Heart right ventricle (tissue), 16 donors: ENCODE measurements at regions not wholly inside any gene's neighbourhood (a gene's known extent, or its start where the extent isn't known, plus 50 kb on each side); places are given as distances from the start of the nearest gene placed in this dataset.
A peak's percentile ranks its signal among the peaks of the same experiment; 100 is the strongest.

ENCODE experiments used
- ATAC-seq, 8 donors: fragments of 200-7000 bp; cut with Tn5 transposase; one replicate each; pipeline ENCODE4 v1.9.1; 2020; ENCODE audit warnings: mild to moderate bottlenecking in 8 of 8, moderate library complexity in 8 of 8, moderate number of reproducible peaks in 1 of 8
- DNase-seq, 2 donors: peaks; one replicate each; pipeline ENCODE4 v3.0.0-alpha.2; 2020
- H3K27ac ChIP-seq, 10 donors: fragments of 200-600 bp; sonication (generic) in 2 of 10; one replicate each; pipeline versions ENCODE4 v1.5.0 to v1.8.0; 2020 to 2022; ENCODE audit warnings: mild to moderate bottlenecking in 3 of 10
- H3K27me3 ChIP-seq, 7 donors: fragments of 200-600 bp; one replicate each; pipeline ENCODE4 v1.8.0; 2021 to 2022; ENCODE audit warnings: mild to moderate bottlenecking in 2 of 7
- H3K36me3 ChIP-seq, 9 donors: fragments of 200-600 bp; sonication (generic) in 1 of 9; one replicate each; pipeline versions ENCODE4 v1.5.0 to v1.8.0; 2020 to 2022; ENCODE audit warnings: mild to moderate bottlenecking in 2 of 9
- H3K4me1 ChIP-seq, 9 donors: fragments of 200-600 bp; sonication (generic) in 1 of 9; one replicate each; pipeline versions ENCODE4 v1.5.0 to v1.8.0; 2020 to 2022; ENCODE audit warnings: mild to moderate bottlenecking in 4 of 9
- H3K4me3 ChIP-seq, 10 donors: fragments of 200-600 bp; sonication (generic) in 2 of 10; one replicate each; pipeline versions ENCODE4 v1.5.0 to v1.8.0; 2020 to 2022; ENCODE audit warnings: mild to moderate bottlenecking in 7 of 10, moderate library complexity in 2 of 10
- H3K9me3 ChIP-seq, 11 donors: fragments of 200-600 bp in 10 of 11; sonication (generic) in 2 of 11; one replicate each; pipeline versions ENCODE4 v1.5.0 to v1.8.0; 2013 to 2022; ENCODE audit warnings: mild to moderate bottlenecking in 2 of 11, control low read depth in 1 of 11, moderate library complexity in 1 of 11
- CTCF ChIP-seq, 9 donors: fragments of 200-600 bp; sonication (generic) in 2 of 9; IDR thresholded peaks; one replicate each; pipeline versions ENCODE4 v1.5.0 to v1.8.0; 2021 to 2022; ENCODE audit warnings: antibody characterized with exemption in 9 of 9, mild to moderate bottlenecking in 5 of 9, moderate library complexity in 1 of 9
- WGBS, 2 donors: extraction: QIAGEN DNeasy Blood & Tissue Kit; methylation state at CpG; one replicate each; pipeline ENCODE4 v1.1.7; 2013; ENCODE audit warnings: inconsistent platforms in 1 of 2; 5-methylcytosine and 5-hydroxymethylcytosine counted together
- intact Hi-C, 10 donors: fragments of 100-400 bp; cut with DNase I; formaldehyde crosslinking; loops; one replicate each; pipeline versions ENCODE4 v1.11.1 to v1.14.2; 2022
- donor health status: Arrhythmogenic right ventricular cardiomyopathy.
- donor health status: ischemic (EF 13 %, LVEDD 7.1; RV severe dilation, severe dysfunction).
- donor health status: healthy with polysubstance abuse.
- donor health status: DM: no; HTN: yes; CAD: no.
- donor health status: DM: no; HTN: no; CAD: no.
- donor health status: ischemic (EF 25% LVEDD 6.9; RV normal size, moderate dysfunction).
- donor health status: ischemic (EF 25% LVEDD 5.7; RV mildly dilated, moderate dysfunction).
- donor health status: healthy.
- donor health status: DM: yes; HTN: yes; CAD: no.
- donor health status: Ischemic cardiomyopathy.
- donor health status: ischemic (EF 35%, LVEDD 5.7; RV mildly dilated, moderate dysfunction).
- donor health status: nonischemic (EF 11% LVEDD 7.7; RV severe dilation, severe dysfunction).
- donor health status: DM: yes; HTN: yes; CAD: no.
- donor health status: PGD.
- donor health status: ischemic (EF 29% LVEDD 5.4; RV normal size, mild dysfunction).
- donor health status: nonischemic (EF 23%, LVEDD 6.1; RV moderate dilation, normal function).

GRCh38 chr12:39116861-39117260, 211.5 kb upstream of the CPNE8 start:
- no peak for ATAC-seq
- H3K36me3 ChIP-seq: no peaks in the 10 kb centered on the region
- H3K27ac ChIP-seq: no peak overlapping the region
- no peak for TF ChIP-seq CTCF (IDR thresholded peaks at IDR 0.05)
- H3K9me3 ChIP-seq: peaks cover 0 to 8% (median 0%) of the 10 kb centered on the region in 11 donors
- WGBS, 2 donors: 91 to 92% methylated on average over 2 of the region's 2 CpGs
- no peak for DNase-seq
- no peaks in the 10 kb centered on the region for H3K4me1 ChIP-seq
- intact Hi-C loops: no loop called here
- H3K4me3 ChIP-seq: no peak overlapping the region
- H3K27me3 ChIP-seq: peaks cover 0 to 4% (median 0%) of the 10 kb centered on the region in 7 donors

DNA sequence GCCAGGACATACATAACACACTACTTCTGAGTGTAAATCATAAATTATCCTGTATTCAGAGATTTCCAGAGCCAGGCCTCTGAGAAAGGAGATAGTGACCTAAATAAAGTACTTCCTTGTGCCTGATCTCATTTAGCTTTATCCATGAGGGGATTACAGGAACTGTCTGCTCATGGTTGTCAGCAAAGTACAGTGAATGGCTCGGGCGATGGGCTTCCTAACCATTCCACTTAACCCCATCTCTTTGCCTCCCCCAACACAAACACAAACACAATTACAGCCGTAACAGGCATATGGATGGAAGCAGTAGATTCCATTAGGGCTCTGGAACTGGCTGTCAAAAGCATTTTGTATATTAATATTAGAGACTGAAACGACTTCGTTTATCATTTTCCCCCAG, 206.7 kb upstream of the CPNE8 start:
- DNase-seq: no peak
- Histone ChIP-seq H3K9me3 (no peaks in the 10 kb centered on the region), H3K4me3 (no peak overlapping the region), H3K27me3 (peaks cover 0 to 4% (median 0%) of the 10 kb centered on the region in 7 donors), H3K36me3 (no peaks in the 10 kb centered on the region), H3K4me1 (no peaks in the 10 kb centered on the region), H3K27ac (no peak overlapping the region)
- TF ChIP-seq CTCF (IDR thresholded peaks at IDR 0.05): no peak
- no peak for ATAC-seq
- intact Hi-C loops: no loop called here
- 69 to 73% methylated on average over 5 of the region's 5 CpGs for WGBS, 2 donors

- H3K4me1 ChIP-seq: no peaks in the 10 kb centered on the region
- H3K9me3 ChIP-seq: no peaks in the 10 kb centered on the region
- no peak overlapping the region for H3K4me3 ChIP-seq
- intact Hi-C loops: loop anchor here in 4 of 10 donors (5.0 to 10.0 kb wide), 3 partner anchors 198 to 970 kb away; partner anchors contain the start of gene CPNE8 (in 1 of the 4)
- H3K27me3 ChIP-seq: peaks cover 0 to 4% (median 0%) of the 10 kb centered on the region in 7 donors
- ATAC-seq: no peak
- TF ChIP-seq CTCF (IDR thresholded peaks at IDR 0.05): no peak
- no peak overlapping the region for H3K27ac ChIP-seq
- no peaks in the 10 kb centered on the region for H3K36me3 ChIP-seq
- no peak for DNase-seq
Observed at GRCh38 chr12:39105111-39105510, 199.7 kb upstream of the CPNE8 start.

DNA sequence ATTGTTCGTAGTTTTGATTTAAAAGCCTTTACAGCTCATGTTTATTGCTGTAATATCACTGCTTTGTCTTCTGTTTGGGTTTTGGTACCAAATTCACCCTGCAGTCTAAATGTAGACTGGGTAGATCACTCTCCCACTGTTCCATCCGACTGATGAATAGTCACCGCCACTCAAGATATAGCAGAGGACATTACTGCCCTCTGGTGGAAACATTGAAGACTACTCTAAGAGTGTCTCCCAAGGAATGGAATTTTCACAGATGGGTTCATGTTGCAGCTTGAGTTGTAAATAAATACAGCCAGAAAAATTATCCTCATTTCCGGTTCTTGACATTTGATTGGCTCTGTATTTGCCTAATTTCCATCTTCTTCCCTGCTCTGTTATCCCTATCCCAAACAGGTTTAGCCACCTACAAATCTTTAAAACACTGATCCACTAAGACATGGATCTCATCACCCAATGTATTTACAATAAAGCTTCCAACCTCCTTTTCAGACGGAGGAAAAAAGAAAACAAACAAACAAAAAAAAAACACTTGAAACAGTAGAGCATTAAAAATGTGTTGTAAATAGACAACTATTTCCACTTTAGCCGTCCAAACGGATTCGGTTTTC, 198.3 kb upstream of the CPNE8 start:
- TF ChIP-seq CTCF (IDR thresholded peaks at IDR 0.05): peak; percentile 68 to 90 (median 79)
- DNase-seq: peak in 1 of 2 donors; percentile 33
- no peaks in the 10 kb centered on the region for H3K9me3 ChIP-seq
- H3K4me3 ChIP-seq: no peak overlapping the region
- H3K27ac ChIP-seq: no peak overlapping the region
- no peaks in the 10 kb centered on the region for H3K4me1 ChIP-seq
- WGBS, 2 donors: 36% methylated on average over 8 of the region's 8 CpGs
- H3K27me3 ChIP-seq: peaks cover 0 to 4% (median 0%) of the 10 kb centered on the region in 7 donors
- ATAC-seq: peak; percentile 71 to 94 (median 87)
- H3K36me3 ChIP-seq: no peaks in the 10 kb centered on the region
- intact Hi-C loops: loop anchor here (1.0 to 10.0 kb wide), 8 partner anchors 181 to 969 kb away; partner anchors contain the start of gene CPNE8 (in 4 of the 10)
